Testis (tissue), 2 donors: ENCODE measurements at regions not wholly inside any gene's neighbourhood (a gene's known extent, or its start where the extent isn't known, plus 50 kb on each side); places are given as distances from the start of the nearest gene placed in this dataset.

Experiments used
- DNase-seq: peaks from one replicate; pipeline ENCODE4 v3.0.0-alpha.2; 2019
- H3K27ac ChIP-seq, 2 donors: fragments of 200-600 bp; sonication (generic); one replicate each; pipeline ENCODE4 v1.5.1; 2019
- H3K27me3 ChIP-seq: fragments of 200-600 bp; sonication (generic); one replicate; pipeline ENCODE4 v1.5.1; 2019
- H3K36me3 ChIP-seq: fragments of 200-600 bp; sonication (generic); one replicate; pipeline ENCODE4 v1.5.1; 2017; ENCODE audit warnings: low read depth; ENCODE audit errors: missing control alignments
- H3K4me1 ChIP-seq: fragments of 200-600 bp; sonication (generic); one replicate; pipeline ENCODE4 v1.5.1; 2019
- H3K4me3 ChIP-seq, 2 donors: fragments of 200-600 bp; sonication (generic); one replicate each; pipeline ENCODE4 v1.5.1; 2017 to 2019
- H3K9me3 ChIP-seq: fragments of 200-600 bp; sonication (generic); one replicate; pipeline ENCODE4 v1.5.1; 2017
- POLR2A ChIP-seq: fragments of 450-650 bp; IDR thresholded peaks from one replicate; pipeline ENCODE4 v1.6.1; 2017; ENCODE audit warnings: antibody characterized with exemption, mild to moderate bottlenecking, moderate library complexity
- WGBS, 2 donors: methylation state at CpG; one replicate each; pipeline ENCODE4 v1.1.5; 2018; 5-methylcytosine and 5-hydroxymethylcytosine counted together
- intact Hi-C: fragments of 100-400 bp; cut with DNase I; formaldehyde crosslinking; loops from one replicate; pipeline ENCODE4 v1.15.1; 2023; ENCODE audit warnings: low total_unique reads
- TF ChIP-seq, protein P1 (sequence below), 3 experiments: fragments of 450-650 bp in 2 of 3; fragments of 200-600 bp in 1 of 3; sonication (generic) in 1 of 3; IDR thresholded peaks; one replicate each; pipeline ENCODE4 v1.5.1; 2016 to 2019; ENCODE audit warnings: antibody characterized with exemption in 3 of 3, mild to moderate bottlenecking in 2 of 3, moderate library complexity in 1 of 3

DNA sequence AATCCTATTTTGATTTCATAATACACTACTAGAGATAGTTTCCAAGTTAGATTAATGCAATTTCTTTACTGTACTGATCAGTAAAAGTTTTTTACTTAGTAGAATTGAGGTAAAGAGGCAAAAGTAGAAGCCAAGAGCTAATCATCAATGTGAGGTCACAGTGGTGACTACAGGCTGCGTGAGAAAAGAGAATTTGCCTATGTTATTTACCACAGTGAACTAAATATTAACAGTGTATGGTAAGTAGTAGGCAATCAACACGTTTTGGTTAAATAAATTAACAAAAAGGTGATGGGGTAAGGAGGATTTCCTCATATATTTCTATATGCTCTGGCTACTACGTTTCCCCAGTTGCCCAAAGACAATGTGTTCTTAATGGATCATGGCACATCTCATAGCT, 202.2 kb upstream of the CMC1 start:
- Histone ChIP-seq H3K36me3 (no peaks in the 10 kb centered on the region), H3K4me3 (no peak overlapping the region), H3K27ac (no peak overlapping the region), H3K9me3 (no peaks in the 10 kb centered on the region), H3K4me1 (no peaks in the 10 kb centered on the region), H3K27me3 (no peaks in the 10 kb centered on the region)
- TF ChIP-seq, protein P1, sequence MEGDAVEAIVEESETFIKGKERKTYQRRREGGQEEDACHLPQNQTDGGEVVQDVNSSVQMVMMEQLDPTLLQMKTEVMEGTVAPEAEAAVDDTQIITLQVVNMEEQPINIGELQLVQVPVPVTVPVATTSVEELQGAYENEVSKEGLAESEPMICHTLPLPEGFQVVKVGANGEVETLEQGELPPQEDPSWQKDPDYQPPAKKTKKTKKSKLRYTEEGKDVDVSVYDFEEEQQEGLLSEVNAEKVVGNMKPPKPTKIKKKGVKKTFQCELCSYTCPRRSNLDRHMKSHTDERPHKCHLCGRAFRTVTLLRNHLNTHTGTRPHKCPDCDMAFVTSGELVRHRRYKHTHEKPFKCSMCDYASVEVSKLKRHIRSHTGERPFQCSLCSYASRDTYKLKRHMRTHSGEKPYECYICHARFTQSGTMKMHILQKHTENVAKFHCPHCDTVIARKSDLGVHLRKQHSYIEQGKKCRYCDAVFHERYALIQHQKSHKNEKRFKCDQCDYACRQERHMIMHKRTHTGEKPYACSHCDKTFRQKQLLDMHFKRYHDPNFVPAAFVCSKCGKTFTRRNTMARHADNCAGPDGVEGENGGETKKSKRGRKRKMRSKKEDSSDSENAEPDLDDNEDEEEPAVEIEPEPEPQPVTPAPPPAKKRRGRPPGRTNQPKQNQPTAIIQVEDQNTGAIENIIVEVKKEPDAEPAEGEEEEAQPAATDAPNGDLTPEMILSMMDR (IDR thresholded peaks at IDR 0.05): no peak
- DNase-seq: no peak
- intact Hi-C loops: no loop called here
- WGBS, 2 donors: 74 to 77% methylated on average over 3 of the region's 3 CpGs

DNA sequence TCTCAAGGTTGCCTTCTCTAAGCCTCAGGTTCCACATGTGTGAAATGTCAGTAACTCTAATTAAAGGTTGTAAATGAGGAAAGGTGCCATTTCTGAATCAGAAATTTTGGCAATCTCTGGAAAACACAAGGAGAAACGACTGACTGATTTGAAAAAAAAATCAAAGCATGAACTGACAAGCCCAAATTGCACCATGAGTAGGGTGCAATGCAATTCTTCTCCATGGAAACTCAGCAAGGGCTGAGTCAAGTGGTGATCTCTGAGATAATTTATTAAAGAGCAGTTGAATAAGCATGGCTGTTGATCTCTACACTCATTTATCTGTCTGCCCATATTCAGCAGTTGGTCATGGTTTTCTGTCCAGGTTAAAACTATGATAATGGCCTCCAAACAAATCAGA, 201.6 kb upstream of the CMC1 start:
- Histone ChIP-seq H3K4me1 (no peaks in the 10 kb centered on the region), H3K27me3 (no peaks in the 10 kb centered on the region), H3K9me3 (no peaks in the 10 kb centered on the region), H3K36me3 (no peaks in the 10 kb centered on the region), H3K4me3 (no peak overlapping the region), H3K27ac (no peak overlapping the region)
- TF ChIP-seq, protein P1 (IDR thresholded peaks at IDR 0.05): no peak
- no peak for TF ChIP-seq POLR2A
- no peak for DNase-seq
- intact Hi-C loops: no loop called here
- WGBS, 2 donors: 65 to 80% methylated on average over 1 of the region's 1 CpG

DNA sequence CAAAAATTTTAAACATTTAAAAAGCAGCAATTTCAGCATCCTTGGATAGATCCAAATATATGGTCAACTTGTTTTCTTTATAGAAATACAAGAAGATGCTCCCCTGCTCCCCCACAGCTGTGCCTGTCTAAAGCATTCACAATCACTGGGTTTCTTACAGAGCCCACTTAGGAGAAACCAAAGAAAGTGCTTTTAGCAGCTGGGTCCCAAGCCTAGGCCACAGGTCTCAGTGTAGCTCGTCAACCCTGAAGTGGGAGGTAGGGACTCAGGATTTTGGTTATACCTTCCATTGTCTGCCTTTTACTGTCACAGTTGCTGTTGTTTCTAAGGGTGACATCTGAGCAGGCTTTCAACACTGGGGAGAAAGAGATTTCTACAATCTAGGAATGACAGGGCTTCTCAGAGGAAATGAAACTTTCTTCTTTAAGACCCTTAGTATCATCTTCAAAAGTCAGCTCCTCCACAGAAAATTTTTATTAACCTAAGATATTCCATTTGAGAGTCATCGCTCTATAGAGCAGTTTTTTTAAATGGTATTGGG, 199.3 kb upstream of the CMC1 start:
- DNase-seq: no peak
- H3K27ac ChIP-seq: no peak overlapping the region
- no peaks in the 10 kb centered on the region for H3K4me1 ChIP-seq
- TF ChIP-seq, protein P1 (IDR thresholded peaks at IDR 0.05): no peak
- no peak for TF ChIP-seq POLR2A
- H3K36me3 ChIP-seq: no peaks in the 10 kb centered on the region
- WGBS, 2 donors: 57 to 81% methylated on average over 2 of the region's 2 CpGs
- intact Hi-C loops: no loop called here
- H3K9me3 ChIP-seq: no peaks in the 10 kb centered on the region
- no peak overlapping the region for H3K4me3 ChIP-seq
- H3K27me3 ChIP-seq: no peaks in the 10 kb centered on the region

DNA sequence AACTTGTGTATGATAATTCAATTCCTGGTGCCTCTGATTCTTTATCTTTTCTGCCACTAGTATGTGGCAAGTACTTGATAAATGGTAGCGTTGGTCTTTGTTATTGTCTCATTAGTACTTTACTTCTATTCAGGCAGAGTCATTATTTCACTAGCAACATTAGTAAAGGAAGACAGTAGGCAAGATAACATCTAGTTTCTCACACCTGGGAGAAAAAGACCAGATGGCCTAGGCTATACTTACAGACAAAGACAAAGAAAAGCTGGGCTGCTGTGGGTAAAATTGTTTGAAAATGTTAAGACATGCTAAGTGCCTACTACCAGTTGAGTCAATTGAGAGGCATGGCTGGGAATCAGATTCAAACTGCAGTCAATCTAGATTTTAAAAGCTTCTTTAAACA, 198.7 kb upstream of the CMC1 start:
- WGBS, 2 donors: 53 to 59% methylated on average over 1 of the region's 1 CpG
- intact Hi-C loops: no loop called here
- no peak overlapping the region for H3K27ac ChIP-seq

DNA sequence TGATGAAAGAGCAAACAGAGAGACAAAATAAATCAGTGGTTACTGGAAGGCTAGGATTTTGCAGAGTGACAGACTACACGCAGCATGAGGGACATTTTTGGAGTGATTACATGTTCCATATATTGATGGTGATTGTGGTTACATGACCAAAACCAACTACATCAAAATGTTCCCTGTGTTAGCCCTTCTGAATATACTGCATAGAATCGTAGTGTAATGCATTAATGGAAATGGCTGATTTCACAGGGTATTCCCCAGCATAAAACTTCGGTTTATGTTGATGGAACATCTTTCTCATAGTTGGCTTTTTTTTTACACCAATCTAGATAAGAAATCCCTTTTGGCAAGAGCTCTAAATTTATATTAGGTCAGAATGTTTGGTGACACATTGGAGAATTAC, 191.3 kb upstream of the CMC1 start:
- intact Hi-C loops: no loop called here
- Histone ChIP-seq H3K36me3 (no peaks in the 10 kb centered on the region), H3K27ac (no peak overlapping the region), H3K4me1 (no peaks in the 10 kb centered on the region), H3K9me3 (no peaks in the 10 kb centered on the region), H3K27me3 (no peaks in the 10 kb centered on the region), H3K4me3 (no peak overlapping the region)
- no peak for TF ChIP-seq POLR2A
- TF ChIP-seq, protein P1 (IDR thresholded peaks at IDR 0.05): no peak
- no peak for DNase-seq
- 89 to 91% methylated on average over 3 of the region's 3 CpGs for WGBS, 2 donors

More for the DNA sequence above, 198.7 kb upstream of the CMC1 start:
- DNase-seq: no peak
- H3K27me3 ChIP-seq: no peaks in the 10 kb centered on the region
- H3K4me1 ChIP-seq: no peaks in the 10 kb centered on the region
- H3K4me3 ChIP-seq: no peak overlapping the region
- TF ChIP-seq, protein P1 (IDR thresholded peaks at IDR 0.05): no peak
- TF ChIP-seq POLR2A: no peak
- no peaks in the 10 kb centered on the region for H3K9me3 ChIP-seq
- no peaks in the 10 kb centered on the region for H3K36me3 ChIP-seq
